Activated CD8-positive, alpha-beta memory T cell treated with anti-CD3 and anti-CD28 coated beads for 48 hours (primary cell): ENCODE measurements at regions not wholly inside any gene's neighbourhood (a gene's known extent, or its start where the extent isn't known, plus 50 kb on each side); places are given as distances from the start of the nearest gene placed in this dataset.

ENCODE experiments used
- DNase-seq, 3 experiments: peaks; one replicate each; pipeline ENCODE4 v3.0.0-alpha.2; 2020; ENCODE audit warnings: low read depth in 2 of 3, low spot score in 2 of 3

DNA sequence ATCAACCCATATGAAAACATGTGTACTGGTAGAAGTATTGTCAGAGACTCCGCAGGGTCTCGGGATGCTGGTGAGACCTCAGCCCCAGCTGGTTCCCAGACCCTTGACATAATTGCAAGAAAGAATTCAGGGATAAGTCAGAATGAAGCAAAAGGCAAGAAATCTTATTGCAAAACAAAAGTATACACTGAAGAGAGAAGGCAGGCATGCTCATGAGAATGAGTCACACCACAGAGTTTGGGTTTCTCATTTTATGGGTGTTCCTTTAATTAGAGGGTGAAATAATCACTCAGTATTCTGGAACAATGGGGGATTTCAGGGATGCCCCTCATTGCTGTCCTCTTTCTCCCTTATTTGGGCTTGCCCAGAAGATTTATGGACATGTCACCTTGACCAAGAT is 1423.8 kb upstream of the MIR17HG start:
- no peak for DNase-seq

DNA sequence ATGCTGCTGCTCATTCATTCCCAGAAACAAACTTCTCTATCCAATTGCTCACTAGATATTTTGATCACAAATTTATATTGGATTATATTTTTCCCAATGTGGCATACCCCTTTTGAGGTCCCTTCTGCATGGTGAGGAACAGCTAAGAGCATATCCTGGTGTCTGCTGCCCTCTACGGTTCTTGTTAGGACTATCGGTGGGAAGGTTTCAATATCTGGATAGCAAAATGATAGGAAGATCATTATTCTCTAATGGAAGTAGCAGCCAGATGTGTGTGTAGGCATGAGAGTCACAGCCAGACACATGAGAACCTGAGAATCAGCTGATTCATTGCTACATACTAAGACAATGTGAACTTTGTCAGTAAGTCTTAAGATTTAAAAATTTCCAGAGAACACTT is 1422.4 kb upstream of the MIR17HG start:
- no peak for DNase-seq

GRCh38 chr13:89930861-89931260 is 1416.6 kb upstream of the MIR17HG start:
- DNase-seq = no peak

DNA sequence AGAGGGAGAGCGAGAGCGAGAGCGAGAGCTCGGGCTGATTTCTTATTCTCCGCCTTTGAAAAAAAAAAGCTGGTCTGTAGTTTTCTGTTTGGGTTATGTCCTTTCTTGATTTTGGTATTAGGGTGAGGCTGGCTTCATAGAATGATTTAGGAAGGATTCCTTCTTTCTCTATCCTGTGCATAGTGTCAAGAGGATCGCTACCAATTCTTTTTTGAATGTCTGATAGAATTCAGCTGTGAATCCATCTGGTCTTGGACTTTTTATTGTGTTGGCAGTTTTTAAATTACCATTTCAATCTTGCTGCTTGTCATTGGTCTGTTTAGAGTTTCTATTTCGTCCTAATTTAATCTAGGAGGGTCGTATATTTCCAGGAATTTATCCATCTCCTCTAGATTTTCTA is 1414.6 kb upstream of the MIR17HG start:
- no peak for DNase-seq

DNA sequence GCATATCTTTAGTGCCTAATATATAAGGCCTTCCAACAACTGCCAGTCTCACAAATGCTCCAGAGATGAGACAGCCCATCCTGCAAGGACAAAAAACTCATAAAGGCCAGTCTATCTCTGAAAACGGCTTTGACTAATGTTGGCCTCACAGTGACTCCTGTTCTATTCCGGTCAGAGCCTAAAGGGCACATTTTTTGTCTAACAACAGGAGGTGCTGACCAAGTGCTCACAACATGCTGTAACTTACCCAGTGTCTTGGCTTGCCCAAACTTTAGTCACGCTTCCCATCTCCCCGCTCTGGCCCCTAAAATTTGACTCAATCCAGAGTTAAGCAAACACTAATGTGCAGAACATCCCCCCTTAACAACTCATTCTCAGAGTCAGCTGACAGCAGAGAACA is 1411.2 kb upstream of the MIR17HG start:
- no peak for DNase-seq

DNA sequence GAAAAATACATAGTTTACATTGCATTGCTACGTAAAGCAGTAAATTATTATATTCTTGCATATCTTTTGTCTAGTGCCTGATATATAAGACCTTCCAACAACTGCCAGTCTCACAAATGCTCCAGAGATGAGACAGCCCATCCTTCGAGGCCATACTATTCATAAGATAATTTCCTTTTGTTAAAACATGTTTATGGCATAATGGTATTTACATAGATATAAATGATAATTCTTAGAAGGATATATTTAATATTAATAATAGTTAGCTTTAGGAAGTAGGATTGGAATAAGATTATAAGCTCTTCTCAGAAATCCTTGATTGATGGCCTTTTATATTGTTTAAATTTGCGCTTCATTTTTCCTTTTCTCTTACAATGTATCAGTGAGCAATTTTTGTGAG is 1410.1 kb upstream of the MIR17HG start:
- DNase-seq = no peak

DNA sequence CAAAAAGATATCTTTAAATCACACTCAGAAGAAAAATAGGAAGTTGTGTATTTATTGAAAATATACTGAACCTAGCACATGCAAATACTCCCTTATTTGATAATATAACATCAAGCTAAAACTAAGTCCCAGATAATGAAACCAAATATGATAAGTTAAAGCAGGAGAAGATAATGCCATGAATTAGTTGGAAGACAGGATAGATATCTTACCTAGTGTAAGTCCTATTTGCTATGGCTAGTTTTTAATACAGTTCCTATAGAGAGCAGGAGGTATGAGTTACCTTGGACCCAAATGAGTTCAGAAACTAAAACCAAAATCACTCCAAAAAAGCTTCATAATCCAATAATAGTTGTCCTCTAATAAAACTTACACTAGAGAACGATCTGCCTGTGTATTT is 1407.1 kb upstream of the MIR17HG start:
- no peak for DNase-seq

GRCh38 chr13:89943139-89943538 is 1404.3 kb upstream of the MIR17HG start:
- no peak for DNase-seq

- no peak for DNase-seq
Measured at GRCh38 chr13:89950225-89950624, 1397.3 kb upstream of the MIR17HG start.

DNA sequence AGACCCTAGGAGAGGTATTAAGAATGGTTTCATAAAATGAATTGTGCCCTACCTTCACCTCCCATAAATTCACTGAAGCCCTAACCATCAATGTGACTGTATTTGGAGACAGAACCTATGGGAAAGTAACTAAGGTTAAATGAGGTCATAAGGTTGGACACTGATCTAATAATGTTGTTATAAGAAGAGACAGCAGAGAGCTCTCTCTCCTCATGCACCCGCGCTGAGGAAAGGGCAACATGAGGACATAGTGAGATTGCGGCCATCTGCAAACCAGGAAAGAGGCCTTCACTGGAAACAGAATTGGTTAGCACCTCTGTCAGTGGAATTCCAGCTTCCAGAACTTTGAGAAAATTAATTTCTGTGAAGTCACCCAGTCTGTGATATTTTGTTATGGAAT is 1396.1 kb upstream of the MIR17HG start:
- DNase-seq = no peak

- DNase-seq = no peak
Measured at GRCh38 chr13:89953581-89953980, 1393.9 kb upstream of the MIR17HG start.

- no peak for DNase-seq
Measured at GRCh38 chr13:89955773-89956172, 1391.7 kb upstream of the MIR17HG start.

DNA sequence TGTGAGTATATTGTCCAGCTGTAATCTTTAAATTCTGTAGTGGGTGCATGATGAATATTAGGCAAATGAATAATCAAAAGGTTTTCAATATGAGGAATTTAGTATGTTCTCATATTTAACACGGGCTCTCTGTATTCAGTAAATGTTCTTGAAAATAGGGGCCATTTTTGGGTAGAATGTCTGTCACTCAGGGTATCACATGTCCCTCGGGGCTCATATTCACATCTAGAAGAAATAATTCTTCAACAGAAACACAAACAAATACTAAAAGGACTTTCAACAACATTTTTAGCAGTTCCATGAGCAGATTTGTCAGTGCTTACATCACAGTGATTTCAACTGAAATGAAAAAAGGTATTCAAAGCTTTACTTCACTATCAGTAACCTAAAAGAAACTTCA is 1388.4 kb upstream of the MIR17HG start:
- DNase-seq = no peak

DNA sequence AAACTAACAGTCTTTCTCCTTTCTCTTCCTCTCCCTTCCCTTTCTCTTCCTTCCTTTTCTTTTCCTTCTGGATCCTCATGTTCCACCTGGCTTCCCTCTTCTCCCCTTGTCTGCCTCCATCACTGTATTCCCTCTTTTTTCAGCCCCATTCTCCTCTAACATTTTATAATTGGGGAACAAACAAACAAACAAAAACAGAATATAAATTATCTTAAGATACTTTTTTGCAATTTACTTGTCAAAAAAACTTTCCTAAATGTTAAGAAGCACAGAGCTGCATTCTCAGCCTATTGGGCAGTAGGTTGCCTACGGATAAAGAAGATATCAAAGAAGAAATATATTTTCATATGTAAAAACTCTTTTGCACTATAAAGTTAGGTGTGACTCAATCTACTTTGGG is 1382.2 kb upstream of the MIR17HG start:
- no peak for DNase-seq

GRCh38 chr13:89966524-89966923 is 1381.0 kb upstream of the MIR17HG start:
- DNase-seq = no peak

DNA sequence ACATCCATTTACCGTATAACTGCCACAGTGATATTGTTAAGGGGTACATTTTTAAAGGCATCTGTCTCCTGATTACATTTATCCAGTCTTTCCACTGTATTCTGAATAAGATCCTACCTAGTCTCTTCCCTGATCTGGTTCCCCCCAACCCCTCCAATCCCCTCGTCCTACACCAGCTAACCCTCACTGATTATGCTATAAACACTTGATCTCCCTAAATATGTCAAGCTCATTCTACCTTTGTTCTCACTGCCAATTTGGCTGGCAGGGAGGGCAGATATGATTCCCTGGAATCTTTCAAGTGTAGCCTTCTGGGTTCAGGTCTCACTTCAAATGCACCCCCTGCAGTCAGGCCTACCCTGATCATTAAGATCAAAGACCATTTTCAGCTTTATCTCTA is 1379.8 kb upstream of the MIR17HG start:
- no peak for DNase-seq

DNA sequence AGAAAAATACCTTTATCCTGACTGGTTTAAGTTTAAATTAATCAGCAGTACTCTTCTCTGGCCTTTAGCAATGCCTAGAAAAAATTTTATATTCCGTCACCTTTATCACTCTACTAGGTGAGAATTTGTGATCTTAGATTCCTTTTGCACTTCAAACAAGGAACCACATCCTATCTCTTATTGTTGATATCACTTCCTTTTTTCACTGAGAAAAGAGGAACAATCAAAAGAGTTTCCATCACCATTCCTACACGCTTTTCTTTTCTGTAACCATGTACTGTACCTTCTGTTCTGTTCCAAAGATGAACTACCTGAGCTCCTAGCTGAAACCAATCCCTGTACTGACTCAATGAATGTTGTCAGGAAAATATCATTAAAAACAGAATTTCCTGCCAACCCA is 1379.0 kb upstream of the MIR17HG start:
- DNase-seq = no peak

DNA sequence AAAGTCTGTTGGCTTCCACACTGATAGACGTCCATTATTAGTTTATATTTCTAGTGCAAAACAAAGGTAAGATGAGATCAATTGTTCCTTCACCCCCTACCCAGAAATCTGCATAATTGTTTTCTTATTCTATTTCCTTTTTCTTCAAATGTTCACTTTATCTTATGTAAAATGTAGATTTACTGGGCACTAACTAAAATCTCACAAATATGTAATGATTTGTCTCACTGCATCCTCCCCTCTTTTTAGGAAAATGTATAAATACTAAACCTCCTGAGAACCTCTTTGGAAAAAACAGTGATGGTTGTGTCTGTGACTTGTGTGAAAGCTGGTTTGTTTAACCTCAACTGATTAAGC is 1377.2 kb upstream of the MIR17HG start:
- no peak for DNase-seq

DNA sequence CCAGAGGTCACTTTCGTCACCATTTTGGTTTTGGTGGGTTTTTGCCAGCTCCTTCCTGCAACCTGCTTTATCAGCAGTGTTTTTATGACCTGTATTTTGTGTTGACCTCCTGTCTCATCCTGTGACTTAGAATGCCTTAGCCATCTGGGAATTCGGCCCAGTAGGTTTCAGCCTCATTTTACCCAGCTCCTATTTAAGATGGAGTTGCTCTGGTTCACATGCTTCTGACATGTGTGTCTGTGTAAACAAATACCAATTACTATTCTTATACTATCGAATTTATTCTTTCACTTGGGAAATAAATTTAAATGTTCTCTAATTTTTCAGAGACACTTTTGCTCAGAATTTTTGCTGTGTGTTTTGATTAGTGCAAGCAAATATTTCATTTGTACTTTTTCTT is 1370.3 kb upstream of the MIR17HG start:
- DNase-seq = no peak

- no peak for DNase-seq
Measured at GRCh38 chr13:89980896-89981295, 1366.6 kb upstream of the MIR17HG start.

DNA sequence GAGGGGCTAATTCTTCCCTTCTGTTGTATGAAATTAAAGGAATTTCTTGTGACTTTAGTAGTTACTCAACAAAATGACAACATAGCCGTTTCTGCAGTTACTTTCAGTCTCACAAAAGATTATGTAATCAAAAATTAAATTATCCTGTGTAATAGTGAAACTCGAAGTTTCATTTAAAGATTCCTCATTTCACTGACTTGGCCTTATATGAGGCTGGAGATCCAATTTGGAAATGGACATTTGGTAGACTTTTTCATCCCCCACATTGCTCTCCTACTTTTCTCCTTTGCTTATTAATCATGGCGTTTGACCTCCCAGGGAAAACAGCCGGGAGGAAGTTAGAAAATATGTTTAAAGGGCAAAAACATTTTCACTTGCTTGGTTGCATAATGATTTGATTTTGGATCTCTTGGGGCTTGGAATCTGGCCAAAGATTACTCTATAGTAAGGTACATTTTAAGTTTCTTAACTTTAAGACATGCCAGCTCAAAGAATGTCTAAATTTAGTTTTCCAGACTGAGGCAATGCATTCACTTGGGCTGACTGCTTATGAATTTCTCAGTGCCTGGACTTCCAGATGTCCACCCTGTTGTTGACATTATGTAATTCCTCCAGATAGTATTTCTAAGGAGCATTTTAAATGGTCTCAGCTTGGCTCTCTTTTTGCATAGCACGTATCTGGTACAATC is 1364.9 kb upstream of the MIR17HG start:
- DNase-seq = no peak

DNA sequence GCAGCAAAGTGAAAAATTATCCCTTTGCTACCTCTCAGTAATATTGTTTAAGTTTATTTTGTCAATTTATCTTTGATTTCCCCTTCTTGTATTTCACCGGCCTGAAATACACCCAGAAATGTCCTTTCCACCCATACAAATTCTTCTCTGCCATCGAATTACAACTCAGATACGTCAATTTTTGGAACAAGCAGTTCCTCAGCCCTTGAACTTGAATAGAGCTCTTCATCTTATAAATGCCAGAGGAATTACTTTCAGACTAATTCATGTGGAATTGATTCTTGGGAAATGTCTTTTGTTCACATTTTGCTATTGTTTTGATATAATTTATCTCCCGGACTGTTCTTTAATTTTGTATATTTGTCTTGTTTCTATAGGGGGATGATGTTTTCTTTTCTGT is 1359.3 kb upstream of the MIR17HG start:
- DNase-seq = no peak

GRCh38 chr13:90003566-90003965 is 1343.9 kb upstream of the MIR17HG start:
- no peak for DNase-seq

GRCh38 chr13:90008707-90009149 is 1338.8 kb upstream of the MIR17HG start:
- no peak for DNase-seq
